GM21619 (cell line): ENCODE measurements at regions not wholly inside any gene's neighbourhood (a gene's known extent, or its start where the extent isn't known, plus 50 kb on each side); places are given as distances from the start of the nearest gene placed in this dataset.

ENCODE experiments used
- ATAC-seq: cut with Tn5 transposase; IDR thresholded peaks from one replicate; pipeline ENCODE4 v1.9.1; 2021; ENCODE audit not compliant: unreplicated experiment

DNA sequence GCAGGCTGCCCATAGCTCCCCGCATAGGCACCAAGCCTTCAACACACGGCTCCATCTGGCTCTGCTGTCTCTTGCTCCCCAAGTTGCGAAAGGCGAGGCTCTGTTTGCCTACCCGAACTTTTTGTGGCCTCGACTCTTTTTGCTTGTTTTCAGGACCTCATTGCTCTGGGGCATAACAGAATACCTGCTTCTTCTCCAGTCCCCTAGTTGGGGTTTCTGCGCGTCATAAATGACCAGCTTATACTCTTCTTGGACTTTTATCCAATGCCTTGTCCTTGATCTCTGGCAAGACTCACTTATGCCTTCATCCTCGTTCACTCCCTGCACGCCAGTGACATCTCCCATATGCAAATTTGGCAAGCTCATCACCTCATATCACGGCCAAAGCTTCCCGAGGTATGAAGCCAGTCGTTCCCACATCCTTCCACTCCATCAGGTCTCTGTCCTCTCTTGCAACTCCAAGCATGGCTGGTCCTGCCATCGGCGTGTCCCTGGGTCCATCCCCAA lies 238.8 kb upstream of the ADAMTS16 start:
- ATAC-seq, result no peak

DNA sequence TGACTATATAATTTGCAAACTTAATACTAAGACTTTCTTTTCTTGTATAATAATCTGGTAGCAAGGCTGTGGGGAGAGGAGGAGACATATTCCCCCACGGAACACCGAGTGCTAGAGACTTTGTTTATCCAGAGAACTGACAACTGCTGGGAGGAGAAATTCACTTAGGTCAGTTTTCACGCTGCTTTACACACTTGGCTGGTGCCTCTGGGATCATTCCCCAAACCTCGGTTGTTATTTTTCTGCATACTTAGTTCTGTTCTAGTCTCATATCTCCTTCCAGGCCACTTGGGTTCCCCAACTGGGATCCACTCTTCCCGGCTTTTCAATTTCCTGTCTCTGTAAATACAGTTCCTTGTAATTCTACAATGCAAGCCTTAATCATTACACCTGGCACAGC lies 238.2 kb upstream of the ADAMTS16 start:
- no peak for ATAC-seq

DNA sequence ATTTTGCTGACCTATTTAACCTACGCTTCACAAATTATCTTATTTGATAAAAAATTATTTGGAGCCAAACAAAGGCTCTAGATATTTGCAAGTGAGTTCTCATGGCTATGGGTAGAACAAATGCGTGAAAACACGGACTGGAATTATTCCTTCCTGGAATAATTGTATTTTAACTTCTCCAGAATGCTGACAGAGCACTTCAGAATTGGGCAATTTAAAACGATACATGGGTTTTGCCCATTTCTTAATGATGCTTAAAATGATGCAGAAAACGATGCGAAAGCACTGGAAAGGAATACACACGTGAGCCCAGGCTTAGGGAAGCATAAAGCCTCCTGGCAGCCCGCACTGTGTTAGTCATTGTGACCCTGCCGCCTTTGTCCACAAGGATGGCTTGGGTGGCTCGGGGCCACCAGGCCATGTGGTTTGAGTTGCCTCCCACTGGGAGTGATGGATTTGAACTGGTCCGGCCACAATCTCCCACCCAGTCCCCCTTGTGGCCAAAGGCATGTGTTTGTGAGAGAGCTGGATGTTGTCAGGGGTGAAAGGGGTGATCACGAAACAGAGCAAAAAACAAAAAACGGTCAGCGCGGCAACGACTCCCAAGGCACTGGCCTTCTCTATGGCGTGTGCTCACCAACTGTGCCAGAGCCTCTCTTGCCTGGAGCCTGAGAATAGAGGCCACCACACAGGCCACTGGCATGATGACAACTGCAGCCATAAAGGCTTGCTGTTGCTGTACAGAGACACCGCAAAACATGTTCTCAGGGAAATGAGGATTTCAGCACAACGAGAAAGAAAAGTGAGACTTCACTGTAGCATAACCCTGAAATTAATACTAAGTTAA lies 234.2 kb upstream of the ADAMTS16 start:
- no peak for ATAC-seq

- no peak for ATAC-seq
Measured at GRCh38 chr5:4906786-4907185, 233.3 kb upstream of the ADAMTS16 start.

DNA sequence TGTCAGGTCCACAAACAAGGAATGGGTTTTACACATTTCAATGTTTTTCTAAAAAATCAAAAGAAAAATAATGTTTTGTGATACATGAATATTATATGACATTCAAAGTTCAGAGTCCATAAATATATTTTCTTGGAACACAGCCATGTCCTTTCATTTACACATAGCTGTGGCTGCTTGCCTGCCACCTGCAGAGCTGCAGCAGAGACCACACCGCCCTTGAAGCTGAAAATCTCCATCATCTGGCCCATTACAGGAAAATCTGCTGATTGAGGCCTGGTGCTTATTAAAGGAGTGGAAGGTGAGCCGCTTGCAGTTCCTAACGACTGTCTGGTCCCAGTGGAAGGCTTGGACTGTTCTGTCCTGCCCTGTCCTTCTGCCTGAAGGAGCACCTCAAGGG lies 232.6 kb upstream of the ADAMTS16 start:
- ATAC-seq, result no peak

DNA sequence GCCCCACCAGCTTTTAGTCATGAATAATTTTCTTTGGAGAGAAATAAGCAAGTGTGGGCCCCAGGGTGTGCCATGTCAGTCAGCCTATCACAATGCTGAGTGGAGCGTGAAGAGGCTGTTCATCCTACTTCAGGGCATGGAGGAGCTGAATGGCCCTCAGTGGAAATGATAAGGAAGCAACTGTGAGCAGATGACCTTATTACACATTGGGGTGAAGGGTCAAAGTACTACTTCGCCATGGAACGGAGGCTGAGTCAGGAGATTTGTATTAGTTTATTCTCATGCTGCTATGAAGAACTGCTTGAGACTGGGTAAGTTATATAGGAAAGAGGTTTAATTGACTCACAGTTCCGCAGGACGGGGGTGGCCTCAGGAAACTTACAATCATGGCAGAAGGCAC lies 231.0 kb upstream of the ADAMTS16 start:
- no peak for ATAC-seq

GRCh38 chr5:4911646-4912403 lies 228.3 kb upstream of the ADAMTS16 start:
- no peak for ATAC-seq

DNA sequence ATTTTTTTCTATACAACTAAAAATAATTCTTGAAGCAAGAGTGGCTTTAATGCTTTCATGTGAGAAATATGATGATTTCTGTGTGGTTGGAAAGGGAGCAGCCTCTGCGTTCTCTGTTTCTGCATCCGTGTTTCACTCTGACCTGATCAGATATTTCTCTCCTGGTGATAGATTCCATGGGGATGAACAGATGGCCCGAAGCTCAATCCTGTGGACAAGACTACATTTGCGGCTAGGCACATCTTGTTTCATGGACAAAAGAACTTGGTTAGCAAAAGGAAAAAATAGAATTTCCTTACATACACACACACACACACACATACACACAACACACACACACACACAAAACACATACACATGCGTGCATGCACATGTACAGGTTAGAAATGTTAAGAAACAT lies 218.2 kb upstream of the ADAMTS16 start:
- no peak for ATAC-seq

DNA sequence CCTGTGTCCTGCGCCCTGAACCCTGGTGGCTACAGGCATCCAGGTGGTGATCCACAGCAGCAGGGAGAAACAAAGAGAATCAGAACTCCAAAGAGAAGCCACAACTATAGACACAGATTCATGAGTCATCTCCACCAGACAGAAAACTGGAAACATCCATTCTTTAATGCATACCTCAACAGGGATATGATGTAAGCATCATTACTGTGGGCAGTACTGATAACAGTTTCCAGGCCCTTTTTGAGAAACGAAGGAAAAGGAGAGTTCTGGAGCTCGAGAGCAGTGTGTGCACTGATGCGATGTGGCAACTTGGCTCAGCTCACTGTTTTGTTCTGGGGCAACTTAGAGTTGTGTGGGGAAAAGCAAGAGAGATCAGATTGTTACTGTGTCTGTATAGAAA lies 215.6 kb upstream of the ADAMTS16 start:
- no peak for ATAC-seq

- no peak for ATAC-seq
Measured at GRCh38 chr5:4927097-4927496, 213.0 kb upstream of the ADAMTS16 start.

DNA sequence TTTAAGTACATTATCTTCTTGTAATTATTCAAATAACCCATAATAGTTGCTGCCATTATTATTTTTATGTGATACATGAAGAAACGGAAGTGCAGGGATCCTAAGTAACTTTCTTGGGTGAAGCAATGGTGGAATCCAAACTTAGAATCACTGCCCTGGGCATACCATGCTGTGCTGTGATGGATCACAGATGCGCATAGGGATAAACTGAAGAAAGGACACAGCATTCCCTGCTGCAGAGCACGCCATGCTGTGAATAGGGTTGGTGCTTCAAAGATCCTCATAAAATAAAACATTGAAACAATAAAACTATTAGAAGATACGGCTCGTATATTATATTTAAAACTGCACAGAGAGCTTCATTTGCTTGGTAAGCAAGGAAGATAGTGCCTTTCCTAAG lies 211.7 kb upstream of the ADAMTS16 start:
- ATAC-seq, result no peak

- ATAC-seq, result no peak
Measured at GRCh38 chr5:4929092-4929655, 211.0 kb upstream of the ADAMTS16 start.

- ATAC-seq, result no peak
Measured at GRCh38 chr5:4939042-4939781, 200.9 kb upstream of the ADAMTS16 start.

DNA sequence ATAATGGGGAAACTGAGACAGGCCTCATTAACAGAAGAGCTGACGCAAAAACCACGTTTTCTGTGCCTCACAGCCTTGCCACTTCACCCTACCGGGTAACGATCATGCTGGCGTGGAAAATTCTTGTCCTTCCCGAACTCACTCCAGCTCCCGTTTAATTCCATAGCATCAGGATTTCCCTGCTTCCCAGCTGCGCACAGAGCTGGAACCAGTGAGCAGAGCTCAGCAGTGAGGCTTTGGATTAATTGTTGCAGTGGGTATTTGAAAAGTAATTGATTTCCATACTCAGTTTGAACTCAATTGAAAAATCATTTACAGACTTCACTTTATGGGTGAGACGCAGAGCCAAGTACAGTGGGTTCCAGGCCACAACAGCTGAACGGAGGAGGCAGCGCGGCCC lies 199.0 kb upstream of the ADAMTS16 start:
- no peak for ATAC-seq

DNA sequence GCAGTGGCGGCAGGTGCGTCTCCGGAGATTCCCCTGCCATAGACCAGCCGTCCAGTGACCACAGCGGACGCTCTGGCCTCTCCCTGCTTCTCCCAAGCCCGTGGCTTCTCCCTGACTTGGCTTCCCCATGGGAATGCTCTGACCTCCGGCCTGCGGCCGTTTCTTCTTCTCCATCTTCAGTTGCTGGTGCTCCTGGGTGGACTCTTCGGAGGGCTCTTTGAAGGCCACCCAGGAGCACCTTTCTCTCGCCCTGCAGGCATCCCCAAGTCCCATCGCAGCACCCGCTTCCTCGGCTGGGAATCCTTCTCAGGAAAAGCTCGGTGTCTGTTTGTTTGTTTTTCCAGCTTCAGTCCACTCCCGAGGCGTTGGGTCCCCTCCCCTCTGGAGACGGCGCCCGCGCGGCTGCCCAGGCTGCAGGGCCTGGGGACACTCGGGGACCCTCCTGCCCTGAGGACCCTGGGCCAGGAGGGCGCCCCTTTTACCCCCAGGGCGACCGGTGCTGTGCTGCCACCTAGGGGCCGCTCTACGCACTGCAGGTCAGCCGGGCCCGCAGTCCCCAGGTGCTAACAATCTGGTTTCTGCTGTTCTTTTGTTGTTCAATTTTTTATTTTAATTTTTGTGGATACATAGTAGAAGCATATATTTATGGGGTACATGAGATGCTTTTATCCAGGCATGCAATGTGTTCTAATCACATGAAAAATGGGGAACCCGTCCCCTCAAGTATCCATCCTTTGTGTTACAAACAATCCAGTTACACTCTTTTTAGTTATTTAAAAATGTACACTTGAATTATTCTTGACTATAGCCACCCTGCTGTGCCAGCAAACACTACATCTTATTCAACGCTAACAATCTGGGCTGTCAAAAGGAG lies 197.9 kb upstream of the ADAMTS16 start:
- no peak for ATAC-seq

- ATAC-seq, result no peak
Measured at GRCh38 chr5:4942831-4943178, 197.3 kb upstream of the ADAMTS16 start.

DNA sequence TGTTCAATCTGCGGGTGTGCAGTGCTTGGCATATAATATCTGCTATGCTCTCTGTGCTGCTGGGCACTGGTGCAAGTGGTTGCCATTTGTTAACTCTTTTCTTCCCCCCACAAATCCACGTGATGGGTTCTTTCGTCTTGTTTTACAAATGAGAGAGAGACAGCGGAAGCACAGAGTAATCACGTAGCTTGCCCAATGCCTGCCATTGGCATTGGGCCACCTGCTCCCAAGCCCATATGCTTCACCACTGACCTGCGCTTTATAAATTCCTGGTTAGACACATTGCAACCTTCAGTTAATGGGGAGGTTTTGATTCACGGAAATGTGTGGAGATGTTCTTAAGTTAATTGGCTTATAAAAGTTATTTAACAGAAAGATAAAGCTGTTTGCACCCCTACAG lies 194.8 kb upstream of the ADAMTS16 start:
- ATAC-seq, result no peak

- no peak for ATAC-seq
Measured at GRCh38 chr5:4947106-4947505, 193.0 kb upstream of the ADAMTS16 start.

- ATAC-seq, result no peak
Measured at GRCh38 chr5:4947893-4948536, 192.1 kb upstream of the ADAMTS16 start.

- no peak for ATAC-seq
Measured at GRCh38 chr5:4949108-4949507, 191.0 kb upstream of the ADAMTS16 start.
